ENCODE measurements at regions not wholly inside any gene's neighbourhood (a gene's known extent, or its start where the extent isn't known, plus 50 kb on each side); places are given as distances from the start of the nearest gene placed in this dataset.
"Not testable (repeated sequence)": the region's sequence is repeated elsewhere in the genome, so short reads cannot be mapped to it uniquely, and the experiment has no call there.

DNA sequence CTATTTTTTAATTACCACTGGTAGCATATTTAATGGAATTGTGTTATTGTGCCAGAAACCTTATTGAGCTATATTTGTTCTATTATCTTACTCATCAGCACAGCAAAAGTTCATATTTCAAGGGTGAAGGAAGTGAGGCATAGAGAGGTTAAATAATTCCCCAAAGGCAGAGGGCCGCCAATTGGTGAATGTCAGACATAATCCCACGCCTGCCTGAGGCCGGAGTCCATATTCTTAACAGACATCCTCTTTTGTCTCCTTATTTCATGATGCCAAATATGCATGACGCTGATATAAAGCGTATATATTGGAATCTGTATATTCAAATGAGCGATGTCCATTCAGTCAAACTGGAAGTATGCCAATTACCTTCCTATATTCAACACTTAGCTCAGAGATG is 505.0 kb upstream of the SLC35B3 start:
- DNase-seq, result peak; percentile 36

DNA sequence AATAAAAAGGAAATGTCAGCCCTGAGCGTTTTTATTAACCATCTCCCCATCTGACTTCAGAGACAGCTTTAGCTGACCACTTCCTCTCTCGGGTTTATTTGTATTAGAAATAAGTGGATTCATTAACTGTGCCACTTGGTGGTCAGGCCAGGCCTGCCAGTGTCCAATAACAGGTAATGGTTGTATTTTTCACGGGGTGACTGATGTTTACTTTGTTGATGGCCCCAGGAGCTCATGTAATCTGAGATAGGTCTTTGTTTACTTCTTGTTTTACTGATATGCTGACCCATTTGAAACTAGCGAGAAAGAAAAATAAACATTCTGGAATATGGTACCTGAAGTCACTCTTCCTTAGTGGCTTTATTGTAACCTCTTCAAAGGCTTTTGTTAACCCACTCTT is 504.3 kb upstream of the SLC35B3 start:
- DNase-seq, result peak; percentile 74

DNA sequence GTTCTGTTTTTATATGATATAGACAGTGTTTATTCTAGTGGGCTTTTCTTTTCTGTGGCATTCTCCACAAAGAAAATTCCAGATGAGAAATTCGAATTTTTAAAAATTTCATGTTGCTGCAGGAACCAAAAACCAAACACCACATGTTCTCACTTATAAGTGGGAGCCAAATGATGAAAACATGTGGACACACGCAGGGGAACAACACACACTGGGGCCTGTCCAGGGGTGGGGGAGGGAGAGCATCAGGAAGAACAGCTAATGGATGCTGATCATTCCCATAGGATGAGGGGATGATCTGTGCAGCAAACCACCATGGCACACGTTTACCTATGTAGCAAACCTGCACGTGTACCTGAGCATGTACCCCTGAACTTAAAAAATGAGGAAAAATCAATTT is 499.0 kb upstream of the SLC35B3 start:
- DNase-seq, result no peak

DNA sequence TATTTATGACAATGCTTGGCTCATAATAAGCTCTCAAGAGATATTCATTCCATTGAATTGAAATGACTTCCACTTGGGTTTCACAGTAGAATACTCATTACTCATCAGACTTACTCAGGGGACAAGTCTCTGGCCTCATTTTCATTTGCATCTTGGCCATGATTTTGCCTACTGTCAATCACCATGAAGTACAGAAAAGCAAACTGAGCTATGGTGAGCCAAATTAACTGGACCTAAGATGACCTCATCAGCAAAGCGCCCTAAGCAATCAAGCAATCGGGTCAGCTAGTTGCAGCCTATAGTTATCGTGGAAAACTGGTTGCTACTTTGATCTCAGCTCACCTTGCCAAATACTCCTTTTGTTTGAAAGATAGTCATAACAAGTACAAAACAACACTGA is 494.7 kb upstream of the SLC35B3 start:
- no peak for DNase-seq

DNA sequence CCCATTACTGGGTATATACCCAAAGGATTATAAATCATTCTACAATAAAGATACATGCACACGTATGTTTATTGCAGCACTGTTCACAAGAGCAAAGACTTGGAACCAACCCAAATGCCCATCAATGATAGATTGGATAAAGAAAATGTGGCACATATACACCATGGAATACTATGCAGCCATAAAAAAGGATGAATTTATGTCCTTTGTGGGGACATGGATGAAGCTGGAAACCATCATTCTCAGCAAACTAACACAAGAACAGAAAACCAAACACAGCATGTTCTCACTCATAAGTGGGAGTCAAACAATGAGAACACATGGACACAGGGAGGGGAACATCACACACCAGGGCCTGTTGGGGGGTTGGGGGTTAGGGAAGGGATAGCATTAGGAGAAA is 484.9 kb upstream of the SLC35B3 start:
- not testable (repeated sequence) for DNase-seq

DNA sequence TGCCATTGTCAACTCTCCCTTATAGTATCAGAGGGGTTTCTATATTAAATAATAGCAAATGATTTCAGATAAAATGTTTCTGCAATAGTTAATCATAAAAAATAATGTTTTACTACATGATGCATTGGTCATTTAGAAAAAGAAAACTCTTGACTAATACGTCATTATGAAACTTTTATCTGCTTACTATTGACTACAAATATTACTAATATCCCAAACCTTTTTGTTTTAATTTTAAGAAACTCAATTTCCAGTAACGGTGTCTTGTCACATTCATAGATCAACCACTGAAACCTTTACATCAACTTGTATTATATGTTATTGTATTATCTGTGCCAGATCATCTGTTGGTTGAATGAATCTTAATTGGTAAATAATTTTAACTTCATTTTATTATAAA is 482.9 kb upstream of the SLC35B3 start:
- no peak for DNase-seq

DNA sequence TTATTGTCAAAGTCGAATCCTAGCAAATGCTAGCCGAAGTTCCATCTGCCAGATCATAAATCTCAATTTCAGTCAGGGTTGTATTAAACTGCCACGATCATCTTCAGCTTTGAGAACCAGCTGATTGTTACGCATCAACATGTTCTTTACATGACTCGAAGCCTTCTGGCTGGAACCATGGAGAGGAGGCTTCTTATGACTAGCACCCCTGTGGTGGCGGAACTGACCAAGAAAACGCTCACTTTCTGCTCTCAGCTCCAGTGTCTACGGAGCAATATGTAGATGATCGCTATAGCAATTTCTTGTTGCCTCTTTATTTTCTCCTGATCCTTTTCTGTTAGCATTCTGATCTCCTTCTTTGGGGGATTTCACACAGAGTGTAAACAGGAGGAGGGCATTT is 479.4 kb upstream of the SLC35B3 start:
- no peak for DNase-seq

DNA sequence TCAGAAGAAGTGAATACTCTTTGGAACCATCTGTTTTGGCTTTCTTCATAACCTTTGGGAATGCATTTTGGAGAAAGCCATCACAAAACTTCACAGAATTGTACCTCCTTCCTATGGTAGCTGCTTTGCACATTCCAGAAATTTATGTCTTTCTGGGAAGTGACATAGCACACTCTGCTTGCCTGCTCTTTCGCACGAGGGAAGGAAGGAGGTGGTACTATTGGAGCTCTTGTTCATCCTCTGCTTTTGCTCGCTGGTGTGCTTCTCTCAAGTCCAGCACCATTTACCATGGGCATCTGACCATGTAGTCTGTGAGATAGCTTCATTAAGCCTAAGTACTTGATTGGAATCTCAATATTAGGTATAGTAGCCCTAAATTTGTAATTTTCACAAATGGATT is 473.3 kb upstream of the SLC35B3 start:
- DNase-seq, result no peak

DNA sequence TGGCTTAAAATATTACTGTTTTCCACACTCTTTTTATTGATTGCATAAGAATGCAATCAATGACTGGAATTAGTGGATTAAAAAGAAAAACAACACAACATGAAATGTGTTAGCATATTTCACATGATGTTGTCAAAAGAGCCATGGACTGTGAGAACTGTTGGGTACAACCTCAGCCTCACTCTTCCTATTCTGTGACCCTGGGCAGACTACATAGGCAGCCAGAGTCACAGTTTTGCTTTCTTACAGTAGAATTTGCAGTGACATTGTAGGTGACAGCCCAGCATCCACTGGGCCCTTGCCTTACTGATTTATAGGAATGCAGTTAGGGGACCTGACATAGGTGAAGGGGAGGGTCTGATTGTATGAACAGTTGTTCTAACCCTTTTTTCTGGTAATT is 471.4 kb upstream of the SLC35B3 start:
- no peak for DNase-seq

DNA sequence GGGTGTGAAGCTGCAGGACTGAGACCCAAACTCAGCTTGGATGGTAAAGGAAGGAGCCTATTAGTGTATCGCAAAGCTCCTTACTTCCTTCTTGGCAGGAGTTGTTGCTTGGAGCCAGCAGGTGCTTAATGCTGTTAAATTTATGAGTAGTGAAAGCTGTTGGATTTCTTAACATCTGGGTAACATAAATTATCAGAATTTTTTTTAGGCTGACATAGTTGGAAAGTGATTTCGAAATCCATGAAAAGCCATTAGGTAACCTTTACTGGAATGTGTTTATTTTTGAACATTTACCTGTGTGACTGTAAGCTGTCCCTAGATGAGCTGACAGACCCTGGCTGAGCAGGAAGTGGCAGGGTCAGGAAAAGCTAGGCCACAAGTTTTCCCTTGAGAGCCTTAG is 470.4 kb upstream of the SLC35B3 start:
- DNase-seq, result no peak

DNA sequence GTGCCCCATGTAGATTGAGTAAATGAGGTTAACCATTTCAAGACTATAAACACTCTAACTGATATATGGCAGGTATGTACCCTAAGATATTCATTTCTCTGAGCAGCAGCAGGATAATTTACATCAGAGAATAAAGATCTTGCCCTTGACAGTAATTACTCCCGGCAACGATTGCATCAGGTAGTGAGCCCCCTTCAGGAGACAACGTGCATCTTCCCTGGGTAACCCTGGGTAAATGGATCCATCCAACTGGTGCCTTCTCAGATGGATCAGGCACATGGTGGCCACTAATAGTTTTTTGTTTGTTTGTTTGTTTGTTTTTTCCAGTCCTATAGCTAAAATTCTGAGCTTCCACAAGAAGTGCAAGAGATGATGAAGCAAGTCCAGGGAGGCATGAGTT is 469.4 kb upstream of the SLC35B3 start:
- no peak for DNase-seq

DNA sequence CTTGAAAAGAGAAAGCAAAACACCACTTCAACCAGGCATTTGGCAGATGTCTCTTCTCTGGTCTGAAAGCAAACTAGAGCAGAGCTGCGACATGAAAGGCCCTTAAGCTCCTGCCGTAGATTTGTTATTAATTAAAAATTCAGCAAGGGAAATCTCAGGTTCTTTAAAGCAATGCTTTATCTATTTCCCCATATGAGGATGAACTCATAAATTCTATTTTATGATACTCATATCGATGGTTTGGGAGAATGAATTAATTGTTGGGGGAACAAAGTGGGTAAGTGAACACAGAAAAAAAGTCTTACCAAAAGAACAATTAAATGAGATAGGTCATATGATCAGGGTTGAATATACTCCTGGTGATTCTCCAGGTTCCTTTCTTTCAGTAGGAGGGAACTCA is 464.7 kb upstream of the SLC35B3 start:
- peak; percentile 11 for DNase-seq

DNA sequence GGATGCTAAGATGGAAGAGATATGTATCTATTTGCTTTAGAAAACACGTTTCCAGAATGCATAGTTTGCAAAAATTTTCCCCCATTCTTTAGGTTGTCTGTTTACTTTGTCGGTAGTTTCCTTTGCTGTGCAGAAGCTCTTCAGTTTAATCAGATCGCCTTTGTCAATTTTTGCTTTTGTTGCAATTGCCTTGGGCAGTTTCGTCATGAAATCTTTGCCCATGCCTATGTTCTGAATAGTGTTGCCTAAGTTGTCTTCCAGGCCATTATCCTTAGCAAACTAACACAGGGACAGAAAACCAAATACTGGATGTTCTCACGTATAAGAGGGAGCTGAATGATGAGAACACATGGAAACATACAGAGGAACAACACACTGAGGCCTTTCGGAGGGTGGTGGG is 454.2 kb upstream of the SLC35B3 start:
- DNase-seq, result no peak

DNA sequence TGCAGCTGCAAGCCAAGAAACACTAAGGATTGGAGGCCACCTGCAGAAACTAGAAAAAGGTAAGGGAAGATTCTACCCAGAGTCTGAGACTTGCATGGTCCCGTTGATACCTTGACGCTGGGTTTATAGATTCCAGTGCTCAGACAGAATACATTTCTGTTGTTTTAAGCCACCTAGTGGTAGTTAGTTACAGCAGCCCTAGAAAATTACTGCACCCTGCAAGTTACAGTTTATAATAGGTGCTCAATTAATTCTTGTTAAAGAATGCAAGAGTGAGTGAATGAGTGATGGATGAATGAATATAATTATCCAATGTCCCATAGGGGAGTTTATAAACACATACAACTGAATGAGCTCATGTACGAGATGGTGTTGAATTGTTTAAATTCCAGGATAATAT is 453.1 kb upstream of the SLC35B3 start:
- DNase-seq, result no peak

DNA sequence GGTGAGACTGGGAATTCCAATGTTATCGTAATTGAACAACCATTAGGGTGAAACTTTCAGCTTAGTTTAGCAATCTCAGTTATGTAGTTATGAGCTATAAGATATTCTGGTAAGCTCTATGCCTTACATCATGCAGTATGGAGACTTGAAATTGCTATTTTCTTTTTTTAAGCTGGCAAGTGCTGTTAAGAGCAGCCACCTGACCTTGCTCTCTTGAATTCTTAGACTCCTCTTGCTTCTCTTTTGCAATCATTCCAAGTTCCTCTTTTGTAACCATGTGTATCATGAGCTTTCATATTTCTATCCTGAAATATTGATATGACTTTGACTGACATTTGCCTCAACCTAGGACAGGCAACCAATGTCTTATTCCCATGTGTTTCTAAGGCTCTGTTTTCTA is 446.3 kb upstream of the SLC35B3 start:
- no peak for DNase-seq

DNA sequence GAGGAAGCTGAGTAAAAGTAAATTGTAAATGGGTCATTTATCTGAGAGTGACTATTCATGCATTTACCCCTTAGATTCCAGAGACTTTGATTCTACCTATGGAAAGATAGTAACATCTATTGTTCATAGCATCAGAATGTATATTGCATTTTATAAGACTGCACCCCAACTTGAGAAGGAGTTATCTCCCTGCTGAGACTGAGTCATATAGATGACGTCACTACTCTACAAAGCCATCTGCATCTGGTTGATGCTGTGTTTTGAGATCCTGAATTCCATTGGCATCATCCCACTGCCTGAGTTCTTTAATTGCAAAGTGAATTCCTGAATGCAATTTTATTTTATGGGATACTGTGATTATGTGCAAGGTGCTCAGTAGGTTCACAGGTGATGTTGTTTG is 444.0 kb upstream of the SLC35B3 start:
- no peak for DNase-seq

DNA sequence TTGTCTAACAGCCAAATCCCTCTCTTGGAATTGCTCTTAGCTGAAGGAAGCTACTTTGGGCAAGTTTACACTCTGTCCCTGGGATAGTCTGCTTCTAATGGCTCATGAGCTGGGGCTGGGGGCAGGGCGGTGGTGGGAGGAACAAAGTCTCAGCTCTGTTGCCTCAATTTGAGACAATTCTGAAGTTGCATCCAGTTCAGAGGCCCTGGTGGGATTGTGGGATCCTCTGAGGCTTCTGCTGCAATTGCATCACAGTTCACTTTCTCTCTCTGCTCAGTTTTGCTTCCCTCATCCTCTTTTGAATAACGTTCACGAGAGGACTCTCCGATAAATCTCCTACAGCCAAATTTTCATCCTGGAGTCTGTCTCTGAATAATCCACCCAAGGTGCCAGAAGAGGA is 440.6 kb upstream of the SLC35B3 start:
- DNase-seq, result no peak

DNA sequence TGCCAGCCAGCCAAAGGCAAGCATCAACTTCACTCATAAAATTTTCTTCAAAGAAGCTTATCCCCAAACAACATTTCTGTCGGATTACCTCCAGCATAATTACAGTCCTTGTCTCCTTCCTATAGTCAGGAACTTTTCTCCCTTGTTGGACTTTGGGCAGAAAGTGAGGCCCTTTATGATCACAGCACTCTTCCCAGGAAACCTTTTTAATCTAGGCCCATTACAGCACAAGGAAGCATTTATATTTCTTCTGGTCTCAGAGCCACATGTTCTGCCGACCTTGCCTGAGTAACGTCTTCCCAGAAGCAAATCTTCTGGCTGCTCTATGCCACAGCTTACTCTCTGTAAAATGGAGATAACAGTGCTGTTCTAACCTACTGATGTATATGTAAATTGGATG is 437.2 kb upstream of the SLC35B3 start:
- DNase-seq, result no peak

DNA sequence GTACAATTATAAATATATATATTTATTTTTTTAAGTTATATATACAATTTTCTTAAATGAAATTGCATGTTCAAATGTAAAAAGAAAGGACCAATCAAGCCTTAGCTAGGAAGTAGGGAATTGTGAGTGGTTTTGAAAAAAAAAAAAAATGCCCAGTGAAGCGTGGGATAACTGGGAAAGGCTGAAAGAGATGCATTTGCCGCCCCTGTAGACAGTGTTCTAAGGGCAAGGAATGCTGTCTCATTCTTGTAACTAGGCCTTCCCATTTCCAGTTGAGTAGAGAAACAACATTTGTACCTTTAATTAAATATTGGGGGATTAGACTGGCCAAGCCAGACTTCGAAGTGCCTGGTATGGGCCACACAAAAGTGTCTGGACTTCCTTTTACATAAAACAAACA is 430.1 kb upstream of the SLC35B3 start:
- DNase-seq, result no peak

DNA sequence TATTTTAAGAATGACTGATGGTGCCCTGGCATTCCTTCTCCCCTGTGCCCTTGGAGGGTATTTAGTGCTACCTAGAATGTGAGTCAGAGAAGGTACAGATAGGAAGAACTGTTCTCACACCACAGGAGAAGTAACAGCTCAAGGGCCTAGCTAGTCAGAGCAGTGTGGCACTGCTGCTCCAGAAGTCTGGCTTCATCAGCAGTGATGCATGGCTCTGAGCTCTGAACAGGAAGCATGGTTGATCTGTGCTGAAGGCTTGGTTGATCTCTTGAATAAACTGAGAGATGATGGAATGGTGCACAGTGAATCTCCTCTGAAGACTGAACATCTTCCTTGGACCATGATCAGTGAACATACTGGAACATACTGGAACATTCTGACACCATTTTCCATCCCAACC is 425.3 kb upstream of the SLC35B3 start:
- DNase-seq, result no peak

DNA sequence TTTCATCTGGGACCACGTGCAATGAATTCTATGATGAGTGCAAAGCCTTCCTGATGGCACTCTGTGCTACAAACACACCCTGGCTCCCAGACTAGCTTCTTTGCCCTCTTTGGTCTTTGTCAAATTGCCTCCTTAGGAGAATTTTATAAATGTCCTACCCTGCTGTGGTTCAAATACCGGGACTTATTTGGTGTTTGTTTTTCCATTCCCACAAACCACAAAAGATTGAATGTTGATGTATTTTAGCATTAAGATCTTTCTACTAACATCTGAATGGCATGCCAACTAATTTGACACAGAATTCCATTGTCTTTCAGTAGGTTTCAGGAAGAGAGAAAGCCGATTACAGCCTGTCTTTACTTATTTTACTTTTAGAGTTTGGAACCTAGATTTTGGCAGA is 424.2 kb upstream of the SLC35B3 start:
- no peak for DNase-seq

DNA sequence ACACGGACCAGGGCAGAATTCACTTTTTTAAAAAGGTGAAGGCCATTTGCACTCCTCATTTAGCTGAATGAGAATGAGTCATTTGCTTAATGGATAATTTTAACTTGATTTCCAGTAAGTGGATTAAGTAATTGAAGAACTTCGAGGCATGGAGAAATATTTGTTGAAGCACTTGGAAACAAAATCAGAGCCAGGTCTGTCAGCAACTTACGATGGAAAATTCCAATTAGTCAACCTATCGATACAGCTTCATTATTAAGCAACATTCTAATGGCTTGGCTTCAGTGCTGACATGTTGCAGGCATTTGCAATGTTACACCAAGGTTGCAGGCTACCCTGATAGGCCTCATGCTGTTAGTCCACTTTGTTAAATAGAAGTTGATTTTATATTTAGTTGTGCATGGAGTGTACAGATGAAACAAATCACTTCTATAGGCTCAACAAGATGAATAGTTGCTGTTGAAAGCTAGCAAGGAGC is 423.5 kb upstream of the SLC35B3 start:
- DNase-seq, result no peak

DNA sequence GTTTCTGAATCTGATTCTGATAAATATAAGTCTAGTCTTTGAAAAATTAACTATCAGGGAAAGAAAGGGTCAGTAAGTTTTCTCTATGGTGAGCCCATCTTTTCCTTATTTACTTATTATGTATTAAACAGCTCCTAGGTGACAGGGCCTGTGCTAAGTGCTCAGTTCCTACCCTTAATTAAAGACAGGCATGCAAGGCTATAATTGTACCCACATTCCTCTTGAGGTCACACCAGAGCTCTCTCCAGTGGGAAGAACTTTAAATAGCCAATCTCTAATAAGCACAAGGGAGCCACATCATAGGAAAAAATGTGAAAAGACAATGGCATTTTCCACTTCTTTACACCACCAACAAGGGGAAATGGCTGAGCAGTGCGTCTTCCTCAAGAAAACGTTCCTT is 421.8 kb upstream of the SLC35B3 start:
- no peak for DNase-seq

DNA sequence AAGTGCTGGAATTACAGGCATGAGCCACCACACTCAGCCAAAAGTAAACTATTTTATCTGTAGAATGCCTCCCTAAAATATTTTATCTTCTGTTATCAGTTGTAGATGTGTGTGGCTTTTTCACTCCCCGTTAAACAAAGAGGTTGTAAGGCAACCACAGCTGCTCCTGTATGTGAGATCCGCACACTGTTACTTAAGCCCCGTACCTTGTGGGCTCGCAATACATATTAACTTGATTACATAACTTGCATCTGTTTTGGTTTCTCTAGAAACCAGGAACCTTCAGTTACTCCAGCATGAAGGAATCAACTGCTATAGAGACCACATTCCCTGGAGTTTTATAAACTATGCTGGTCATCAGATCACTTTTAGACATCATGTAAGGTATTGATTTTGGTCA is 420.1 kb upstream of the SLC35B3 start:
- DNase-seq, result no peak

DNA sequence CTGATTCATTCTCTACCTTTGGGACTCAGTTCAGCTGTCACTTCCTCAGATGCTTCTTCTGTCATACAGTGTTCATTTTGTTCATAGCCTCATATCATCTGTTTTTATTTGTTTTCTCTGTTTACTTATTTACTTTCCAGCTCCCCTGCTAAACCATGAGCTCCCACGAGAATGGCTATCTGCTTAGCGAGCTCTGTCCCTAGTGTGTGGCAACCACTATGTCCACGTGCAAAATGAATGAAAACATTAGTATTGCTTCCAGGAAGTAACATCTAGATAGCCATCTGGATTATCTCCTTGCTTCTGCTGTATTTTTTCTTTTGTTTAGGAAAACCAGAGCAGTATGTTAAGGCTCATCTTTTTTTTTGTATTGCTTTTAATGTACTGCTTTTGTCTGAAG is 417.0 kb upstream of the SLC35B3 start:
- DNase-seq, result no peak

DNA sequence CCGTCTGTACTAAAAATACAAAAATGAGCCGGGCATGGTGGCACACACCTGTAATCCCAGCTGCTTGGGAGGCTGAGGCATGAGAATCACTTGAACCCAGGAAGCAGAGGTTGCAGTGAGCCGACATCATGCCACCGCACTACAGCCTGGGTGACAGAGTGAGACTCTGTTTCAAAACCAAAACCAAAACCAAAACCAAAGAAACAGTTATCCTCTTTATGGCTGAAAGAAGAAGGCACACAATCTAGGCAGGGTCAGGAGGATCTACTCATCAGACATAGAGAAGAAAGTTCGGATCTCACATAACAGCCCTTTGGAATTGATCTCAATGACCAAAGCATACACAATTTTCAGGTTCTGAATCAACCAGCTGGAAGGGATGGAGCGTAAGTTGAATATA is 411.3 kb upstream of the SLC35B3 start:
- DNase-seq, result not testable (repeated sequence)
